Vagina (tissue), 2 donors: ENCODE measurements at regions not wholly inside any gene's neighbourhood (a gene's known extent, or its start where the extent isn't known, plus 50 kb on each side); places are given as distances from the start of the nearest gene placed in this dataset.

ENCODE experiments used
- CTCF ChIP-seq, 3 experiments: fragments of 450-650 bp in 2 of 3; fragments of 200-600 bp in 1 of 3; sonication (generic) in 1 of 3; IDR thresholded peaks; one replicate each; pipeline ENCODE4 v1.5.1; 2017 to 2019; ENCODE audit warnings: antibody characterized with exemption in 3 of 3, mild to moderate bottlenecking in 2 of 3, moderate library complexity in 2 of 3
- POLR2A ChIP-seq, 2 donors: fragments of 450-650 bp; IDR thresholded peaks; one replicate each; pipeline ENCODE4 v1.6.1; 2017; ENCODE audit warnings: antibody characterized with exemption in 2 of 2, mild to moderate bottlenecking in 2 of 2, moderate library complexity in 2 of 2
- POLR2AphosphoS5 ChIP-seq, 2 donors: sonication (generic); formaldehyde crosslinking; IDR thresholded peaks; one replicate each; pipeline ENCODE4 v1.9.0; 2017; ENCODE audit warnings: antibody characterized with exemption in 2 of 2, mild to moderate bottlenecking in 2 of 2, low read depth in 1 of 2; ENCODE audit not compliant: insufficient read depth in 1 of 2

GRCh38 chr3:18236726-18237125 lies 188.4 kb downstream of the SATB1 start:
- no peak for TF ChIP-seq POLR2A (IDR thresholded peaks at IDR 0.05)
- no peak for TF ChIP-seq CTCF (IDR thresholded peaks at IDR 0.05)
- no peak for TF ChIP-seq POLR2AphosphoS5 (IDR thresholded peaks at IDR 0.05; ENCODE audit: insufficient read depth in 1 of 2, low read depth in 1 of 2)
